Esophagus squamous epithelium (tissue), 4 donors: ENCODE measurements at regions not wholly inside any gene's neighbourhood (a gene's known extent, or its start where the extent isn't known, plus 50 kb on each side); places are given as distances from the start of the nearest gene placed in this dataset.

Experiments
- CTCF ChIP-seq, 6 experiments: fragments of 450-650 bp in 4 of 6; fragments of 200-600 bp in 2 of 6; sonication (generic) in 2 of 6; IDR thresholded peaks; one replicate each; pipeline ENCODE4 v1.5.1; 2016 to 2019; ENCODE audit warnings: antibody characterized with exemption in 6 of 6, mild to moderate bottlenecking in 4 of 6, moderate library complexity in 4 of 6
- POLR2A ChIP-seq, 4 donors: fragments of 450-650 bp; IDR thresholded peaks; one replicate each; pipeline ENCODE4 v1.6.1; 2017; ENCODE audit warnings: antibody characterized with exemption in 4 of 4, mild to moderate bottlenecking in 4 of 4, moderate library complexity in 3 of 4

- TF ChIP-seq CTCF (IDR thresholded peaks at IDR 0.05) (no peak), POLR2A (IDR thresholded peaks at IDR 0.05) (no peak)
These were observed 959.6 kb upstream of the SOX11 start for GRCh38 chr2:4732560-4732959.
